SH-SY5Y (cell line): ENCODE measurements at regions not wholly inside any gene's neighbourhood (a gene's known extent, or its start where the extent isn't known, plus 50 kb on each side); places are given as distances from the start of the nearest gene placed in this dataset.

Experiments
- GATA2 ChIP-seq: IDR thresholded peaks from 2 replicates; pipeline ENCODE4 v1.6.1; 2011; ENCODE audit warnings: mild to moderate bottlenecking, low read depth, low read length
- GATA3 ChIP-seq: IDR thresholded peaks from 2 replicates; pipeline ENCODE4 v1.6.1; 2011; ENCODE audit warnings: low read depth, mild to moderate bottlenecking, low read length, moderate library complexity

GRCh38 chr4:112900416-112900815 lies 149.0 kb upstream of the ANK2 start:
- TF ChIP-seq GATA3, result no peak
- no peak for TF ChIP-seq GATA2
